GM23338 (cell line): ENCODE measurements at regions not wholly inside any gene's neighbourhood (a gene's known extent, or its start where the extent isn't known, plus 50 kb on each side); places are given as distances from the start of the nearest gene placed in this dataset.

Experiments
- ATAC-seq: fragments of 200-7000 bp; cut with Tn5 transposase; 3 replicates; pipeline ENCODE4 v1.9.1; 2020
- DNase-seq: peaks from one replicate; pipeline ENCODE4 v3.0.0-alpha.2; 2015; ENCODE audit warnings: low spot score
- H2AFZ ChIP-seq: fragments of 200-600 bp; sonication (generic); 2 replicates; pipeline ENCODE4 v1.8.0; 2016; ENCODE audit warnings: antibody characterized with exemption, mild to moderate bottlenecking, moderate library complexity
- H3F3A ChIP-seq: fragments of 200-600 bp; sonication (generic); replicated peaks from 2 replicates; pipeline ENCODE4 v1.8.0; 2017; ENCODE audit warnings: antibody characterized with exemption, mixed run types, low read depth
- H3K27ac ChIP-seq: fragments of 200-600 bp; sonication (generic); 2 replicates; pipeline ENCODE4 v1.6.1; 2016; ENCODE audit warnings: low read depth
- H3K27me3 ChIP-seq: fragments of 200-600 bp; sonication (generic); 2 replicates; pipeline ENCODE4 v1.8.0; 2016; ENCODE audit warnings: mild to moderate bottlenecking, mixed run types, moderate library complexity; ENCODE audit not compliant: insufficient read depth
- H3K36me3 ChIP-seq: fragments of 200-600 bp; sonication (generic); 2 replicates; pipeline ENCODE4 v1.8.0; 2016; ENCODE audit warnings: mild to moderate bottlenecking; ENCODE audit not compliant: insufficient read depth
- H3K4me1 ChIP-seq: fragments of 200-600 bp; sonication (generic); 2 replicates; pipeline ENCODE4 v1.8.0; 2016; ENCODE audit warnings: mild to moderate bottlenecking, moderate library complexity; ENCODE audit not compliant: insufficient read depth
- H3K4me2 ChIP-seq: fragments of 200-600 bp; sonication (generic); 2 replicates; pipeline ENCODE4 v1.7.1; 2017; ENCODE audit warnings: mixed run types
- H3K4me3 ChIP-seq: fragments of 200-600 bp; sonication (generic); 2 replicates; pipeline ENCODE4 v1.6.1; 2016; ENCODE audit warnings: mixed run types
- H3K79me2 ChIP-seq: fragments of 200-600 bp; sonication (generic); replicated peaks from 2 replicates; pipeline ENCODE4 v1.8.0; 2017; ENCODE audit warnings: mild to moderate bottlenecking; ENCODE audit not compliant: insufficient read depth
- H3K9me2 ChIP-seq: fragments of 200-600 bp; sonication (generic); 2 replicates; pipeline ENCODE4 v1.8.0; 2017; ENCODE audit not compliant: insufficient read depth
- H4K20me1 ChIP-seq: fragments of 200-600 bp; sonication (generic); replicated peaks from 2 replicates; pipeline ENCODE4 v1.8.0; 2017; ENCODE audit warnings: mild to moderate bottlenecking; ENCODE audit not compliant: insufficient read depth
- H3K27ac Mint-ChIP-seq: 2 replicates; pipeline ENCODE4 v1.8.0; 2020; ENCODE audit warnings: inconsistent platforms, mild to moderate bottlenecking, moderate library complexity, mixed read lengths
- H3K27me3 Mint-ChIP-seq: 3 replicates; pipeline ENCODE4 v1.8.0; 2022; ENCODE audit warnings: low read depth, mild to moderate bottlenecking, moderate library complexity, mixed read lengths, inconsistent platforms; ENCODE audit not compliant: insufficient read depth, poor library complexity
- H3K36me3 Mint-ChIP-seq: 3 replicates; pipeline ENCODE4 v1.8.0; 2021; ENCODE audit warnings: low read depth, mild to moderate bottlenecking, inconsistent platforms, moderate library complexity, mixed read lengths
- H3K4me1 Mint-ChIP-seq: 3 replicates; pipeline ENCODE4 v1.8.0; 2020; ENCODE audit warnings: mild to moderate bottlenecking, inconsistent platforms, mixed read lengths
- H3K4me3 Mint-ChIP-seq: 3 replicates; pipeline ENCODE4 v1.8.0; 2021; ENCODE audit warnings: moderate library complexity, mild to moderate bottlenecking, inconsistent platforms, mixed read lengths
- H3K9me3 Mint-ChIP-seq: 3 replicates; pipeline ENCODE4 v1.8.0; 2020; ENCODE audit warnings: moderate library complexity, mild to moderate bottlenecking, inconsistent platforms, mixed read lengths
- REST ChIP-seq: IDR thresholded peaks from one replicate; pipeline ENCODE4 v1.6.1; 2018; ENCODE audit warnings: antibody characterized with exemption; ENCODE audit not compliant: unreplicated experiment
- ZNF462 ChIP-seq: fragments of 250-450 bp; sonication (Bioruptor Pico); IDR thresholded peaks from 2 replicates; pipeline ENCODE4 v1.5.0; 2020; ENCODE audit warnings: mild to moderate bottlenecking, moderate library complexity

GRCh38 chr13:73556128-73556527 is 497.3 kb downstream of the KLF5 start (continued):
- TF ChIP-seq ZNF462 = no peak
- no peak for TF ChIP-seq REST

GRCh38 chr13:73551736-73552135 is 492.9 kb downstream of the KLF5 start:
- no peaks in the 10 kb centered on the region for H3F3A ChIP-seq
- no peak overlapping the region for H3K4me3 ChIP-seq
- DNase-seq (no peak), ATAC-seq (no peak)
- H3K27me3 ChIP-seq = no peaks in the 10 kb centered on the region
- no peak overlapping the region for H3K27ac ChIP-seq
- Mint-ChIP-seq H3K4me3 (no peak overlapping the region), H3K27me3 (peaks cover under 1% of the 10 kb centered on the region), H3K36me3 (no peaks in the 10 kb centered on the region), H3K4me1 (peaks cover 16% of the 10 kb centered on the region; the same call in 2 of the 3 replicates), H3K9me3 (no peaks in the 10 kb centered on the region), H3K27ac (no peak overlapping the region)
- H3K79me2 ChIP-seq = no peaks in the 10 kb centered on the region
- H3K36me3 ChIP-seq = no peaks in the 10 kb centered on the region
- H3K9me2 ChIP-seq = peaks cover 2% of the 10 kb centered on the region; the same call in 1 of the 2 replicates
- H2AFZ ChIP-seq = no peak overlapping the region
- H4K20me1 ChIP-seq = no peaks in the 10 kb centered on the region
- H3K4me2 ChIP-seq = no peak overlapping the region
- peaks cover 5% of the 10 kb centered on the region; the same call in 1 of the 2 replicates for H3K4me1 ChIP-seq
- no peak for TF ChIP-seq REST
